D721Med (cell line): ENCODE measurements at regions not wholly inside any gene's neighbourhood (a gene's known extent, or its start where the extent isn't known, plus 50 kb on each side); places are given as distances from the start of the nearest gene placed in this dataset.

ENCODE experiments used
- DNase-seq: peaks from one replicate; pipeline ENCODE4 v3.0.0; 2011; ENCODE audit warnings: low spot score; ENCODE audit not compliant: insufficient read length
- FAIRE-seq: peaks from 2 replicates; lab custom pipeline; 2011; peaks lifted over from hg19 to GRCh38; lab: Jason Lieb, UNC
- TF ChIP-seq, protein P1 (sequence below): IDR thresholded peaks from 2 replicates; pipeline ENCODE4 v1.5.1; 2012; ENCODE audit warnings: mild to moderate bottlenecking, control low read depth; ENCODE audit not compliant: insufficient read depth; ENCODE audit errors: missing control alignments

DNA sequence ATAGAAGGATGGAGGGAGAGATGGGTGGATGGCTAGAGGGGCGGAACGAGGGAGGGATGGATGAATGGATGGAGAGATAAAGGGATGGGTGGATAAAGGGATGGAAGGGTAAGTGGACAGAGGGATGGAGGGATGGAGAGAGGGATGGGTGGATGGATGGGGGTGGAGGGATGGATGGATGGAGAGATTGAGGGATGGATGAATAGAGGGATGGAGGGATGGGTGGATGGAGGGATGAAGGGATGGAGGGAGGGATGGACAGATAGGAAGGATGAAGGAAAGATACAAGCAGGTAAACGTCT is 313.3 kb downstream of the UACA start:
- DNase-seq = no peak
- TF ChIP-seq, protein P1, sequence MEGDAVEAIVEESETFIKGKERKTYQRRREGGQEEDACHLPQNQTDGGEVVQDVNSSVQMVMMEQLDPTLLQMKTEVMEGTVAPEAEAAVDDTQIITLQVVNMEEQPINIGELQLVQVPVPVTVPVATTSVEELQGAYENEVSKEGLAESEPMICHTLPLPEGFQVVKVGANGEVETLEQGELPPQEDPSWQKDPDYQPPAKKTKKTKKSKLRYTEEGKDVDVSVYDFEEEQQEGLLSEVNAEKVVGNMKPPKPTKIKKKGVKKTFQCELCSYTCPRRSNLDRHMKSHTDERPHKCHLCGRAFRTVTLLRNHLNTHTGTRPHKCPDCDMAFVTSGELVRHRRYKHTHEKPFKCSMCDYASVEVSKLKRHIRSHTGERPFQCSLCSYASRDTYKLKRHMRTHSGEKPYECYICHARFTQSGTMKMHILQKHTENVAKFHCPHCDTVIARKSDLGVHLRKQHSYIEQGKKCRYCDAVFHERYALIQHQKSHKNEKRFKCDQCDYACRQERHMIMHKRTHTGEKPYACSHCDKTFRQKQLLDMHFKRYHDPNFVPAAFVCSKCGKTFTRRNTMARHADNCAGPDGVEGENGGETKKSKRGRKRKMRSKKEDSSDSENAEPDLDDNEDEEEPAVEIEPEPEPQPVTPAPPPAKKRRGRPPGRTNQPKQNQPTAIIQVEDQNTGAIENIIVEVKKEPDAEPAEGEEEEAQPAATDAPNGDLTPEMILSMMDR = no peak
- FAIRE-seq = no peak

DNA sequence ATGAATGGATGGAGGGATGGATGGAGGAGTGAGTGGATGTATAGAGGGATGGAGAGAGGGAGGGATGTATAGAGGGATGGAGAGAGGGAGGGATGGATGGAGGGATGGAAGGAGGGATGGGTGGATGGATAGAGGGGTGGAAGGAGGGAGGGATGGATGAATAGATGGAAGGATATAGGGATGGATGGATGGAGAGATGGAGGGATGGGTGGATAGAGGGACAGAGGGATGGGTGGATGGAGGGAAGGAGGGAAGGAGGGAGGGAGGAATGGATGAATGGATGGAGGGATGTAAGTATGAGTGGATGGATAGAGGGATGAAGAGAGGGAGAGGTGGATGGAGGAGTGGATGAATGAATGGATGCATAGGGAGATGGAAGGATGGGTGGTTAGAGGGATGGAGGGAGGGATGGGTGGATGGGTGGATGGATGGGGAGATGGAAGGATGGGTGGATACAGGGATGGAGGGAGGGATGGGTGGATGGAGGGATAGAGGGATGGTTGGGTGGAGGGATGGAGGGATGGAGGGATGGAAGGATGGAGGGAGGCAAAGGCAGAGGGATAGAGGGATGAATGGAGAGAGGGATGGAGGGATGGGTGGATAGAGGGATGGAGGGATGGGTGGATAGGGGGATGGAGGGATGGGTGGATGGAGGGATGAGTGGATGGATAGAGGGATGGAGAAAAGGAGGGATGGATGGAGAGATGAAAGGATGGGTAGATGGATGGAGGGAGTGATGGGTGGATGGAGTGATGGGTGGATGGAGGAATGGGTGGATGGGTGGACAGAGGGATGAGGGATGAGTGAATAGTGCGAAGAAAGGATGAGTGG is 313.8 kb downstream of the UACA start:
- DNase-seq (no peak), FAIRE-seq (no peak)
- TF ChIP-seq, protein P1 = no peak

DNA sequence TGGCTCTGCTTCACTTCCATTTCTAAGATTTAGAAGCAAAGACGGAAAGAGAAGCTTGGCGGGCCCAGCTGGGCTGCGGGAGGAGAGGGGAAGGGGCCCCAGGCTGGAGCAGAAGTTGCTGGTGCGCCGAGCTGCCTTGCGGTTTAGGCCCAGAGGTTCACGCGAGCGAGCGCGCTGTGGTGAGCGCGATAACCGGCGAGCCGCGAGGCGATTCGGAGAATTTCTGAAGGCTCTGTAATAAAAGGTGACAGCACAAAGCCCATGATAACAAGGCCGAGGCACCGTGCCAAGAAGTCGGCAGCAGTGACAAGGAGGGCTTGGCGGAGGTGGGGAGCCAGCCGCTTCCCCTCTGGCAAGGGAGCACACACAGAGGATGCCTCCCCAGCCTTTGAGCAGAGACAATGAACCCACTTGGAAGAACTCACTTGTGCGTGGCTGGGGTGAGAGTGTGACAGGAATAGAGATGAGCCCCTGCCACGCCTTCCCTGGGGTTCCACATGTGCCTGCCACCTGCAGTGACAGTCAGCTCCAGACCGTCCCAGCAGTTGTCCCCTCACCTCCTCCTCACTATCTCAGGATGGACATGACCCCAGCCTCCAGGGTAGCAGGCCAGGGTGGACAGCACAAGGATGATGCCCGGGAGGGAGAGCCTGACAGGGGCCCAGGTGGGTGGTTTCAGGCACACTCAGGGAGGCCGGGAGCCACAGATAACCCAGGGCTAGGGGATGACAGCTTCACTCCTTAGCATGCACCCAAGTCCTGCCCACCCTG is 315.2 kb downstream of the UACA start:
- DNase-seq = no peak
- TF ChIP-seq, protein P1 = no peak
- FAIRE-seq = no peak

DNA sequence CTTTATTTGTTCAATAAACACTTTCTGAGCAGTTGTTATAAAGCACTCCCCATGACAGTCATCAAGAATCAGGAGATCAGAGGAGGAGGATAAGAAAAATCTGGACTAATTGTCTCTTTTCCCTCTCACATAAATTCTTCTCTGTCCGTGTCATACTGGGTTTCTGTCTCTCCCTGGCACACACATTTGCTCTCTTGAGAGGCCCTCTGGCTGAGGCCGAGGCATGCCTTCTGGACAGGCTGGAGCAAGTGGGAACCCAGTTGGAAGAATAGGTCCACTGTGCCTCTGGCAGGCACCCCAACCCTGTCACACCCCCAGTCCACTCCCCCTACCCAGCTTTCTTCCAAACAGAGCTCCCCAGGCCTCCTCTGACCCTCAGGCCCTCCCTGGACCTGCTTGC is 315.8 kb downstream of the UACA start:
- TF ChIP-seq, protein P1 = no peak
- FAIRE-seq = no peak
- no peak for DNase-seq

DNA sequence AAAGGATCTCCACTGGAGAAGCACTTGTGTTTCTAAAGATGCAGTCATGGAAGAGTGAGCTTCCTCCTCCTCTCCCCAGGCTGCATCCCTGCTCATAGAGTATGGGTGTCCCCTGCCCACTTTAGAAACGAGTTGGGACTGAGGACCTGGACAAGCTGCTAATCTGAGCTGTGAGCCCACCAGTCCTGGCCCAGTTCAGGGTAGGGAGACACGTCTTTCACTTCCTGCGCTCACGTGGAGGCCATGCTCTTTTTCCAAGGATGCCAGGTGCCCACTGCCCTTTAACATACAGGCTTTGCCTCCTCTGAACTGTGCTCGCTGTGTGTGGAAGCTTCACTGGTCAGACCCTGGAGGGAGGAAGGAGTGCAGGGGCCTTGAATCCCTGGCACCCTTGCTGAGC is 316.3 kb downstream of the UACA start:
- TF ChIP-seq, protein P1 = no peak
- FAIRE-seq (no peak), DNase-seq (no peak)

DNA sequence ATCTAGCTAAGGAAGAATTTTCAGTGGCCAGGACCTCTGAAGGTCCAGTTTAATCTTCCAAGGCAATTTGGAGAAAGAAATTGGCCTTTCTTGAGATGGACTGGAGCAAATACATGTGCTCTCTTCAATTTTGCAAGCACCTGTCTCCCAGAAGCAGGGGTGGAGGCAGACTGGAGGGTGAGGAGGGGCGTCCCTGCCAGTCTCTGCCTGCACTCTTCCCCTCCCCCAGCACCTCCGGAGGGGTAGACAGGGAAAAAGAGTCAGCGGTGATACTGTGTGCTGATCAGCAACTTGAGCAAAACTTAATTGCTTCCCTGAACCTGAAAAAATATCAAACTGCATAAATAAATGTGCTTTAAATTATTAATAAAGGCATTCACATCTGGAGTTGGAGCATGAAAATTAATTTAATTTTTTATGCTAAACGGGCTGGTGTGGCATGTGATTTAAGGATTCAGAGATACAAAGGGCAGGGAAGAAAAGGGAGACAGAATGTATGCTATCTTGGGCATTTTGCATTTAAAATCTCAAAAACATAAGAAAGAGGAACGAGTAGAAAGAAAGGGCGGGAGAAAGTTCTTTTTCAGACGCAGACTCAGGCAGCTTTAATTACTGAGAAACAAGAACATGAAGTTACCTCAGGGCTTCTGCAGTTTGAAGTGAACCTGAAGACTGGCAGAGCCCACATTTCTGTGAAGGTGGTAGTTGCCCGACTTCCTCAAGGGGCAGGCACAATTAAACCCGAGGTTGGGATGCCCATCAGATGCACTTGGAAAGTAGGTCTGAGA is 319.7 kb downstream of the UACA start:
- FAIRE-seq = no peak
- DNase-seq = no peak
- TF ChIP-seq, protein P1 = no peak
